Gastroesophageal sphincter (tissue), 3 donors: ENCODE measurements at regions not wholly inside any gene's neighbourhood (a gene's known extent, or its start where the extent isn't known, plus 50 kb on each side); places are given as distances from the start of the nearest gene placed in this dataset.

Source experiments
- CTCF ChIP-seq, 4 experiments: fragments of 200-600 bp in 2 of 4; fragments of 450-650 bp in 2 of 4; sonication (generic) in 1 of 4; IDR thresholded peaks; one replicate each; pipeline ENCODE4 v1.5.1; 2017 to 2019; ENCODE audit warnings: antibody characterized with exemption in 4 of 4, mild to moderate bottlenecking in 2 of 4, moderate library complexity in 2 of 4
- POLR2A ChIP-seq, 2 donors: fragments of 450-650 bp; IDR thresholded peaks; one replicate each; pipeline ENCODE4 v1.6.1; 2017; ENCODE audit warnings: antibody characterized with exemption in 2 of 2, mild to moderate bottlenecking in 2 of 2, moderate library complexity in 1 of 2

GRCh38 chr18:55093295-55093694 lies 134.0 kb upstream of the CCDC68 start:
- TF ChIP-seq CTCF (IDR thresholded peaks at IDR 0.05) (no peak), POLR2A (IDR thresholded peaks at IDR 0.05) (no peak)
